PC-9 (cell line): ENCODE measurements at regions not wholly inside any gene's neighbourhood (a gene's known extent, or its start where the extent isn't known, plus 50 kb on each side); places are given as distances from the start of the nearest gene placed in this dataset.

ENCODE experiments used
- BruUV-seq: library from RNA; stranded (reverse); fragments of 400-500 nt; replicated peaks from 2 replicates; lab custom pipeline; 2021; lab: Mats Ljungman, UMichigan
- CTCF ChIA-PET: fragments of 300-600 bp; sonication (Branson Sonifier 250); formaldehyde crosslinking; loops from one replicate; lab custom pipeline; 2022; ENCODE audit warnings: antibody characterized with exemption; lab: Charles Lee
- POLR2A ChIA-PET: fragments of 300-600 bp; sonication (Branson Sonifier 250); formaldehyde crosslinking; loops from one replicate; lab custom pipeline; 2022; ENCODE audit warnings: antibody characterized with exemption; ENCODE audit not compliant: unreplicated experiment; lab: Charles Lee
- DNase-seq, 2 experiments: peaks; one replicate each; pipeline versions ENCODE4 v3.0.0 to v3.0.0-alpha.2; 2015 to 2022; ENCODE audit warnings: mixed read lengths in 1 of 2
- H2AFZ ChIP-seq: fragments of 200-600 bp; sonication (generic); 2 replicates; pipeline ENCODE4 v1.8.1; 2017; ENCODE audit warnings: antibody characterized with exemption
- H3F3A ChIP-seq: fragments of 200-600 bp; sonication (generic); 2 replicates; pipeline ENCODE4 v1.8.1; 2017; ENCODE audit warnings: antibody characterized with exemption, mild to moderate bottlenecking, low read depth; ENCODE audit not compliant: insufficient read depth
- H3K27ac ChIP-seq: fragments of 200-600 bp; sonication (generic); 2 replicates; pipeline ENCODE4 v1.6.1; 2016; ENCODE audit warnings: mixed run types
- H3K27me3 ChIP-seq: fragments of 200-600 bp; sonication (generic); 2 replicates; pipeline ENCODE4 v1.6.1; 2016; ENCODE audit warnings: low read depth, mixed run types; ENCODE audit not compliant: insufficient read depth
- H3K36me3 ChIP-seq: fragments of 200-600 bp; sonication (generic); 2 replicates; pipeline ENCODE4 v1.6.1; 2016; ENCODE audit warnings: low read depth, mixed run types
- H3K4me1 ChIP-seq: fragments of 200-600 bp; sonication (generic); replicated peaks from 2 replicates; pipeline ENCODE4 v1.6.1; 2016; ENCODE audit warnings: mixed run types; ENCODE audit not compliant: insufficient read depth
- H3K4me2 ChIP-seq: fragments of 200-600 bp; sonication (generic); 2 replicates; pipeline ENCODE4 v1.6.1; 2017; ENCODE audit warnings: mixed run types
- H3K4me3 ChIP-seq: fragments of 200-600 bp; sonication (generic); 2 replicates; pipeline ENCODE4 v1.6.1; 2016; ENCODE audit warnings: mixed run types
- H3K79me2 ChIP-seq: fragments of 200-600 bp; sonication (generic); 2 replicates; pipeline ENCODE4 v1.6.1; 2017; ENCODE audit warnings: low read depth, mixed run types
- H3K9me2 ChIP-seq: fragments of 200-600 bp; sonication (generic); 2 replicates; pipeline ENCODE4 v1.8.1; 2017; ENCODE audit warnings: mild to moderate bottlenecking; ENCODE audit not compliant: insufficient read depth
- H3K9me3 ChIP-seq: fragments of 200-600 bp; sonication (generic); 2 replicates; pipeline ENCODE4 v1.8.1; 2016; ENCODE audit warnings: low read depth; ENCODE audit not compliant: insufficient read depth
- H4K20me1 ChIP-seq: fragments of 200-600 bp; sonication (generic); 2 replicates; pipeline ENCODE4 v1.8.1; 2017; ENCODE audit not compliant: insufficient read depth
- CTCF ChIP-seq: fragments of 200-600 bp; sonication (generic); conservative IDR thresholded peaks from 2 replicates; pipeline ENCODE4 v1.6.1; 2017; ENCODE audit warnings: mixed run types, antibody characterized with exemption, mild to moderate bottlenecking, moderate library complexity
- EZH2 ChIP-seq: fragments of 200-600 bp; sonication (generic); IDR thresholded peaks from 2 replicates; pipeline ENCODE4 v1.8.0; 2017; ENCODE audit warnings: antibody characterized with exemption, low read depth
- intact Hi-C: fragments of 100-400 bp; cut with micrococcal nuclease; formaldehyde crosslinking; loops from one replicate; pipeline ENCODE4 v1.10.0; 2022; ENCODE audit not compliant: unreplicated experiment

DNA sequence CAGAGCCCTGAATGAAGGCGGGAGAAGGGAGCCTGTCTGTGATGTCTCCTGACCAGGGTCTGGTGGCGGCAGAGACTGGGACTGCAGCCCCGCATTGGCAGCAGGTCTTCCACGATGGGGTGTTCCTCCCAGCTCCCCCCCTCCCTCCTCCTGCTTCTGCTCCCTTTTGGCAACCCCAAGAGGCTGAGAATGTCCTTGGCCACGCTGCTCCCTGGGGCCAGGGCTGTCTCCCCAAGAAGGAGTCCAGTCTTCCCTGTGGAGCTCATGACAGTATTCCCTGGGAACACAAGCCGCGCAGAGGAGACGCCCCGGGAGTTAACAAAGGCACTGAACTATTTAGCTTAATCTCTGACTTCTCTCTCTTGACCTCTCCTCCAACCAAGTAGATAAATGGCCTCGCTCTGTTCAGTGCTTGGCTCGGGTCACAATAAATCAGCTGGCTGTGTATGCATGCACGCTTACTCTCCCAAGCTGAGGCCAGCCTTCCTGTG is 84.0 kb upstream of the NEURL1B start:
- Histone ChIP-seq H3K4me2 (no peak overlapping the region), H3K4me3 (no peak overlapping the region), H3K9me3 (no peaks in the 10 kb centered on the region), H2AFZ (no peak overlapping the region), H4K20me1 (no peaks in the 10 kb centered on the region; the same call in 1 of the 2 replicates), H3K36me3 (no peaks in the 10 kb centered on the region), H3F3A (no peaks in the 10 kb centered on the region), H3K9me2 (no peaks in the 10 kb centered on the region), H3K4me1 (no peaks in the 10 kb centered on the region), H3K79me2 (no peaks in the 10 kb centered on the region), H3K27ac (no peak overlapping the region), H3K27me3 (peaks cover 87% of the 10 kb centered on the region)
- no peak for TF ChIP-seq CTCF
- TF ChIP-seq EZH2, result no peak
- intact Hi-C loops, result no loop called here
- DNase-seq, result no peak
- ChIA-PET POLR2A (interaction anchor here (0.7 kb wide), 1 partner anchor 846 kb away, joined by 3 read pairs; no protein-coding TSS in a partner anchor), CTCF (no interaction called here)
- no TSS peak for BruUV-seq

DNA sequence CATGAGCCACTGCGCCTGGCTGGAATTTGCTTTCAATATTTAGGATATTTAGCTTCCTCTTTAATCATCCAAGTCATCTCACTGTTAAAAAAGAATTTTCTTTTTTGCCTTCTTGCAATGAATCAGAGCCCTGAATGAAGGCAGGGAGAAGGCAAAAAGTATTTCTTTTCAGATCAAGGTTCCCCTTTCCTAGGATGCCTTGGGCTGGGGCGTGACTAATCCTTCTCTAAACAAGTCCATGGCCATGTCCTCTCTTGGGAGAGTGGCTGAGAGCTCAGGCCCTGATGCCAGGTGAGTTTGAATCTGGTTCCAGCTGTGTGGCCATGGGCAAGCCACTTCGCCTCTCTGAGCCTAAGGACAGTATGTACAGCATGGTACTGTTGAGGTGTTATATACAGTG is 84.8 kb upstream of the NEURL1B start:
- H2AFZ ChIP-seq, result no peak overlapping the region
- ChIA-PET CTCF (no interaction called here), POLR2A (no interaction called here)
- intact Hi-C loops, result no loop called here
- H3K27me3 ChIP-seq, result peaks cover 87% of the 10 kb centered on the region
- no peak overlapping the region for H3K27ac ChIP-seq
- no TSS peak for BruUV-seq
- TF ChIP-seq EZH2, result no peak
- TF ChIP-seq CTCF, result no peak
- no peak for DNase-seq
- no peaks in the 10 kb centered on the region for H3F3A ChIP-seq
- H3K36me3 ChIP-seq, result no peaks in the 10 kb centered on the region
- no peaks in the 10 kb centered on the region for H3K9me3 ChIP-seq
- H3K79me2 ChIP-seq, result no peaks in the 10 kb centered on the region
- H3K4me1 ChIP-seq, result no peaks in the 10 kb centered on the region
- H3K4me3 ChIP-seq, result no peak overlapping the region
- H4K20me1 ChIP-seq, result no peaks in the 10 kb centered on the region; the same call in 1 of the 2 replicates
- H3K9me2 ChIP-seq, result no peaks in the 10 kb centered on the region
- no peak overlapping the region for H3K4me2 ChIP-seq

DNA sequence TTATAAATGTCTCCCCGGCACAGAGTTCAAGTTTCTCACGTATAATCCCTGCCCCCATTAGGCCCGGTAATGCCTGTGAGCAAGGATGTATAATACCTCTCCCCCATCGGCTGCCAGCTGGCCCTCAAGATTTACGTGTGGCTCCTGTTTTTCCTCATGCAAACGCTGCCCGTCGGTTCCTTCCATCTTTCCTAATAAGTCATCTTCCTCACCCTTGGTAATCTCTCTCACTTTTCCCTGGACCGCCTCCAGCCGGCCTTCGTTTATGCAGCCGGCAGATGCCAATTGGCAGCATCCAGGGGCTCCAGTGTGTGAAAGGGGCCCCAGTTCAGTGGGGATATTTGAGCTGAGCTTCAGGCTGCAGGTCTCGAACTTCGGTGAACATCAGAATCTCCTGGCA is 86.5 kb upstream of the NEURL1B start:
- Histone ChIP-seq H3K4me2 (no peak overlapping the region), H3K4me1 (no peaks in the 10 kb centered on the region), H3K27me3 (peaks cover 87% of the 10 kb centered on the region), H3K9me2 (no peaks in the 10 kb centered on the region), H3F3A (no peaks in the 10 kb centered on the region), H4K20me1 (no peaks in the 10 kb centered on the region), H3K9me3 (no peaks in the 10 kb centered on the region), H3K27ac (no peak overlapping the region), H2AFZ (no peak overlapping the region), H3K36me3 (no peaks in the 10 kb centered on the region), H3K4me3 (no peak overlapping the region), H3K79me2 (no peaks in the 10 kb centered on the region)
- intact Hi-C loops, result no loop called here
- no peak for DNase-seq
- BruUV-seq, result no TSS peak
- ChIA-PET CTCF (interaction anchor here (0.5 to 0.6 kb wide), 2 partner anchors 330 to 1419 kb away, joined by 3 to 5 read pairs; no protein-coding TSS in a partner anchor), POLR2A (no interaction called here)
- no peak for TF ChIP-seq CTCF
- no peak for TF ChIP-seq EZH2
